ENCODE measurements at regions not wholly inside any gene's neighbourhood (a gene's known extent, or its start where the extent isn't known, plus 50 kb on each side); places are given as distances from the start of the nearest gene placed in this dataset.
A peak's percentile ranks its signal among the peaks of the same experiment; 100 is the strongest.

GRCh38 chr9:126017758-126018157 lies 270.6 kb downstream of the PBX3 start:
- no peak for TF ChIP-seq CTCF (IDR thresholded peaks at IDR 0.05)
- TF ChIP-seq POLR2A (IDR thresholded peaks at IDR 0.05): no peak
- 88% methylated on average over 4 of the region's 4 CpGs for WGBS (ENCODE audit: insufficient coverage, low coverage, low lambda C conversion rate, missing lambda C conversion rate)
- H3K27me3 ChIP-seq: no peaks in the 10 kb centered on the region
- DNase-seq (no peak), ATAC-seq (no peak)
- H3K4me3 ChIP-seq: no peak overlapping the region
- no peaks in the 10 kb centered on the region for H3K9me3 ChIP-seq
- no peak overlapping the region for H3K27ac ChIP-seq
- no peaks in the 10 kb centered on the region for H3K4me1 ChIP-seq
- no peaks in the 10 kb centered on the region for H3K36me3 ChIP-seq
- intact Hi-C loops (cut with DNase I): no loop called here

- ATAC-seq (no peak), DNase-seq (peak in 2 of 3 donors; percentile 14 to 38)
- Histone ChIP-seq H3K27me3 (no peaks in the 10 kb centered on the region), H3K4me1 (no peaks in the 10 kb centered on the region), H3K9me3 (no peaks in the 10 kb centered on the region), H3K4me3 (no peak overlapping the region), H3K27ac (no peak overlapping the region), H3K36me3 (no peaks in the 10 kb centered on the region)
- no CpG with 5 or more reads among the region's 15 CpGs for WGBS (ENCODE audit: insufficient coverage, low coverage, low lambda C conversion rate, missing lambda C conversion rate)
- intact Hi-C loops (cut with DNase I): no loop called here
- TF ChIP-seq POLR2A (IDR thresholded peaks at IDR 0.05): no peak
- no peak for TF ChIP-seq CTCF (IDR thresholded peaks at IDR 0.05)
Observed at GRCh38 chr9:126020836-126021235, 273.7 kb downstream of the PBX3 start.

GRCh38 chr9:126023962-126024361 lies 276.8 kb downstream of the PBX3 start:
- no peak overlapping the region for H3K4me3 ChIP-seq
- intact Hi-C loops (cut with DNase I): no loop called here
- no peak for ATAC-seq
- H3K27ac ChIP-seq: no peak overlapping the region
- H3K9me3 ChIP-seq: no peaks in the 10 kb centered on the region
- H3K4me1 ChIP-seq: peaks cover 0 to 3% (median 0%) of the 10 kb centered on the region in 4 donors
- no peaks in the 10 kb centered on the region for H3K27me3 ChIP-seq
- WGBS (ENCODE audit: insufficient coverage, low coverage, low lambda C conversion rate, missing lambda C conversion rate): 87% methylated on average over 5 of the region's 15 CpGs
- TF ChIP-seq POLR2A (IDR thresholded peaks at IDR 0.05): no peak
- no peak for TF ChIP-seq CTCF (IDR thresholded peaks at IDR 0.05)
- H3K36me3 ChIP-seq: no peaks in the 10 kb centered on the region
- peak in 1 of 3 donors; percentile 37 for DNase-seq

- intact Hi-C loops (cut with DNase I): no loop called here
- no peak overlapping the region for H3K27ac ChIP-seq
- H3K36me3 ChIP-seq: no peaks in the 10 kb centered on the region
- H3K27me3 ChIP-seq: no peaks in the 10 kb centered on the region
- WGBS (ENCODE audit: insufficient coverage, low coverage, low lambda C conversion rate, missing lambda C conversion rate): 67% methylated on average over 5 of the region's 13 CpGs
- no peaks in the 10 kb centered on the region for H3K9me3 ChIP-seq
- TF ChIP-seq POLR2A (IDR thresholded peaks at IDR 0.05): no peak
- no peak for TF ChIP-seq CTCF (IDR thresholded peaks at IDR 0.05)
- DNase-seq (peak in 1 of 3 donors; percentile 37), ATAC-seq (peak in 1 of 4 donors; percentile 21)
- H3K4me3 ChIP-seq: no peak overlapping the region
- H3K4me1 ChIP-seq: peaks cover 0 to 3% (median 0%) of the 10 kb centered on the region in 4 donors
Observed at GRCh38 chr9:126024581-126025230, 277.5 kb downstream of the PBX3 start.

Data from right lobe of liver (tissue), 6 donors.